A673 (cell line): ENCODE measurements at regions not wholly inside any gene's neighbourhood (a gene's known extent, or its start where the extent isn't known, plus 50 kb on each side); places are given as distances from the start of the nearest gene placed in this dataset.

Source experiments
- BruUV-seq: library from RNA; stranded (reverse); fragments of 400-500 nt; replicated peaks from 2 replicates; lab custom pipeline; 2021; lab: Mats Ljungman, UMichigan
- CTCF ChIA-PET: fragments of 300-600 bp; sonication (Branson Sonifier 250); formaldehyde crosslinking; loops from one replicate; lab custom pipeline; 2022; ENCODE audit warnings: antibody characterized with exemption; lab: Charles Lee
- POLR2A ChIA-PET: fragments of 300-600 bp; sonication (Branson Sonifier 250); formaldehyde crosslinking; loops from one replicate; lab custom pipeline; 2022; ENCODE audit warnings: antibody characterized with exemption; ENCODE audit not compliant: low non-redundant PET; lab: Charles Lee
- DNase-seq: peaks from one replicate; pipeline ENCODE4 v3.0.0-alpha.2; 2015; ENCODE audit warnings: low spot score
- H3K27ac ChIP-seq: fragments of 200-600 bp; sonication (generic); 2 replicates; pipeline ENCODE4 v1.5.1; 2016; ENCODE audit warnings: mixed run types, low read depth, mild to moderate bottlenecking, mixed read lengths, antibody characterized with exemption, low read length; ENCODE audit not compliant: poor library complexity, severe bottlenecking
- H3K27me3 ChIP-seq: fragments of 200-600 bp; sonication (generic); replicated peaks from 2 replicates; pipeline ENCODE4 v1.6.1; 2017; ENCODE audit warnings: mixed run types, low read depth, mild to moderate bottlenecking, mixed read lengths, antibody characterized with exemption, low read length; ENCODE audit not compliant: insufficient read depth, poor library complexity
- H3K36me3 ChIP-seq: fragments of 200-600 bp; sonication (generic); 2 replicates; pipeline ENCODE4 v1.6.1; 2016; ENCODE audit warnings: mixed run types, mild to moderate bottlenecking, mixed read lengths, antibody characterized with exemption, low read length; ENCODE audit not compliant: insufficient read depth, poor library complexity, severe bottlenecking
- H3K4me1 ChIP-seq: fragments of 200-600 bp; sonication (generic); 2 replicates; pipeline ENCODE4 v1.6.1; 2017; ENCODE audit warnings: mixed run types, mild to moderate bottlenecking, mixed read lengths, antibody characterized with exemption, low read length; ENCODE audit not compliant: insufficient read depth, poor library complexity, severe bottlenecking
- H3K4me3 ChIP-seq: fragments of 200-600 bp; sonication (generic); 2 replicates; pipeline ENCODE4 v1.5.1; 2016; ENCODE audit warnings: low read depth, mixed run types, mild to moderate bottlenecking, mixed read lengths, low read length; ENCODE audit not compliant: poor library complexity, severe bottlenecking
- H3K9me3 ChIP-seq: fragments of 200-600 bp; sonication (generic); 2 replicates; pipeline ENCODE4 v1.6.1; 2016; ENCODE audit warnings: mixed run types, low read depth, mild to moderate bottlenecking, mixed read lengths, antibody characterized with exemption, low read length; ENCODE audit not compliant: poor library complexity, severe bottlenecking
- CTCF ChIP-seq: fragments of 300-800, 200-600 bp; sonication (generic); conservative IDR thresholded peaks from 2 replicates; pipeline ENCODE4 v1.5.1; 2017; ENCODE audit warnings: low read depth, mild to moderate bottlenecking, antibody characterized with exemption, low read length, moderate library complexity, mixed read lengths
- EZH2 ChIP-seq: fragments of 200-600 bp; sonication (generic); IDR thresholded peaks from 2 replicates; pipeline ENCODE4 v1.6.1; 2017; ENCODE audit warnings: borderline replicate concordance, low read depth, mild to moderate bottlenecking, mixed read lengths, antibody characterized with exemption, low read length; ENCODE audit not compliant: poor library complexity, severe bottlenecking
- intact Hi-C: fragments of 100-400 bp; cut with micrococcal nuclease; formaldehyde crosslinking; loops from one replicate; pipeline ENCODE4 v1.10.0; 2022; ENCODE audit not compliant: unreplicated experiment

GRCh38 chrX:80537096-80537495, 116.8 kb downstream of the TENT5D start:
- Histone ChIP-seq H3K27ac (no peak overlapping the region), H3K36me3 (no peaks in the 10 kb centered on the region), H3K27me3 (no peaks in the 10 kb centered on the region), H3K9me3 (peaks cover 2% of the 10 kb centered on the region), H3K4me1 (no peaks in the 10 kb centered on the region), H3K4me3 (no peak overlapping the region)
- intact Hi-C loops = no loop called here
- TF ChIP-seq CTCF (no peak), EZH2 (no peak)
- ChIA-PET POLR2A (no interaction called here), CTCF (no interaction called here)
- DNase-seq = no peak
- BruUV-seq = no TSS peak

- H3K27me3 ChIP-seq = no peaks in the 10 kb centered on the region
- POLR2A ChIA-PET = no interaction called here
- H3K36me3 ChIP-seq = no peaks in the 10 kb centered on the region
- H3K27ac ChIP-seq = no peak overlapping the region
- intact Hi-C loops = no loop called here
- no peaks in the 10 kb centered on the region for H3K9me3 ChIP-seq
- no peaks in the 10 kb centered on the region for H3K4me1 ChIP-seq
- no TSS peak for BruUV-seq
- CTCF ChIA-PET = no interaction called here
- peak; percentile 6 for DNase-seq
- TF ChIP-seq CTCF = peak; percentile 36; the same call in 1 of the 2 replicates
- no peak for TF ChIP-seq EZH2
- no peak overlapping the region for H3K4me3 ChIP-seq
Observed at GRCh38 chrX:80550722-80551121, 130.5 kb downstream of the TENT5D start.

GRCh38 chrX:80556148-80556547, 135.9 kb downstream of the TENT5D start:
- Histone ChIP-seq H3K36me3 (no peaks in the 10 kb centered on the region), H3K27ac (no peak overlapping the region), H3K4me3 (no peak overlapping the region), H3K9me3 (no peaks in the 10 kb centered on the region), H3K27me3 (no peaks in the 10 kb centered on the region), H3K4me1 (no peaks in the 10 kb centered on the region)
- intact Hi-C loops = no loop called here
- BruUV-seq = no TSS peak
- POLR2A ChIA-PET = no interaction called here
- TF ChIP-seq EZH2 = no peak
- no peak for TF ChIP-seq CTCF
- CTCF ChIA-PET = no interaction called here
- no peak for DNase-seq
